Cardiac septum (tissue), 1 donor: ENCODE measurements at regions not wholly inside any gene's neighbourhood (a gene's known extent, or its start where the extent isn't known, plus 50 kb on each side); places are given as distances from the start of the nearest gene placed in this dataset.

Experiments used
- DNase-seq: peaks from one replicate; pipeline ENCODE4 v3.0.0-alpha.2; 2020; ENCODE audit warnings: low spot score
- intact Hi-C: fragments of 100-400 bp; cut with DNase I; formaldehyde crosslinking; loops from one replicate; pipeline ENCODE4 v1.14.0; 2022
- donor health status: DM: no; HTN: no; CAD: no.

- intact Hi-C loops = no loop called here
- DNase-seq = no peak
Measured at GRCh38 chr1:5391725-5392124, 600.5 kb downstream of the NPHP4 start.

DNA sequence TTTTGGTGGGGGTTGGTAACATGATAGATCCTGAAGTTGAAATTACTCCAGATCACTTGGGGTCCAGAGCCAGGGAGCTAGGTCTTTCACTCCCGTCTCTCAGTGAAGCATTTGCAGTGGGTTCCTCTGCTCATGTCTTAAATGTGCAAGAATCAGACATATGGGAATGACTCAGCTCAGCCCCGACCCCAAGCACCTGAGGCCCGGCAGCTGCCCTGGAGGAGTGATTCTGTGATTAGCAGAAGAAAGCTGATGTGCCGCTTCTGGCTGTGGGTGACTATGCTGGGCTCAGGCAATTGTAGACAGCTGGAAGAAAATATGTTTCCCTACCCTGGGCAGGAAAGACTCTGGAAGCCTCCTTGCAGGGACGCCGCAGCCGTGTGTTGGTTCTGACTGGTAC is 601.7 kb downstream of the NPHP4 start:
- intact Hi-C loops = no loop called here
- DNase-seq = no peak

DNA sequence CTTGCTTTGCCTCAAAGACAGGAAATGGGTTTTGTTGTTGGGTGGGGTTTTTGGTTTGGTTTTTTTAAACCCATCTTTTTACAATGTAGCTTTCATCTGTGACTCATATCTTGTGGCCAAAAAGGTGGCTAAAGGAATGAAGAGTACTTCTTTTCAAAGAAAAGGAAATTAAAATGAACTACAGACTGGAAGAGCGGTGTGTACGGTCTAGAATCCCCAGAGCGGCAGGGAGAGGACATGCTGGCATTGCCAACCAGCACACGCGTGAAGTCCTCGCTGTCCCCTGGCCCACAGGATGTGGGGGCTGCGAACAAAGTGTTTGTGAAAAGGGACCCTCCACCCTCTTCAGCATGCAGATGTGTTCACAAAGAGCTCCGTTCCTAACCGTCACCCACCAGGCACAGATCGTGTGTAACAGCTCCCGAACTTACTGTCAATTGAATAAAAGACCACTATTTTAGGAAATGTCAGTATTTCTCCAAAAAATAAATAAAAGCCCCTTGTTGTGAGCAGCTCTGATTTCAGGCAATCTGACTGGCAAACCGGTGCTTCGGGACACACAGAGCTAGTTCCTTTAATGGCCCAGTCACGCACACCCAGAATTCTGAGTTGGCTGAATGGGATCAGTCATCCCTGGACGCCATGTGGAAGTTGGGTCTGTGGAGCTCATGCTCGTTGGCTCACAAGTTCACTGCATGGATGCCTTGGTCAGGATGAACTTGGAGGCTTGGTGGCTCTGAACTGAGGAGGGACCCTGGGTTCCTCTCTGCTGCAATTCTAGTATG is 602.9 kb downstream of the NPHP4 start:
- DNase-seq = no peak
- intact Hi-C loops = no loop called here

- no peak for DNase-seq
- intact Hi-C loops = no loop called here
Measured at GRCh38 chr1:5388622-5389021, 603.6 kb downstream of the NPHP4 start.

DNA sequence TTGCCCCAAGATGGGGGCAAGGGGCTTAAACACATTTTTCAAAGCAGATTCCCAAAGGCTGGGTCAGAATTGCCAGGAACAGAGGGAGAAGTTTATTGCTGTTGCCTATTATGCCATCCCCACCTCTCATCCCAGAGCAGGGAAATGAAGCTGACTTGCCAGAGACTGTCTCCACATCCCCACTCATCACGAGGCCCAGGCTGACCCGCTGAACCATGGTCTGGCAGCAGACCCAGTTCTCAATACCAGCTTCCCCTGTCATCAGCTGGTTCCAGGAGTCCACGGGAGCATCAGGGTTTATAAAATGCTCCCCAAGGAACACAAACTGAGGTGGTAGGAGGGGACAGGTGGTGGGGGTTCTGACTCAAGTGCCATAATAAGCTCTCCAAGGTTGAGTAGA is 605.9 kb downstream of the NPHP4 start:
- peak; percentile 24 for DNase-seq
- intact Hi-C loops = no loop called here

- intact Hi-C loops = no loop called here
- no peak for DNase-seq
Measured at GRCh38 chr1:5385956-5386355, 606.3 kb downstream of the NPHP4 start.

DNA sequence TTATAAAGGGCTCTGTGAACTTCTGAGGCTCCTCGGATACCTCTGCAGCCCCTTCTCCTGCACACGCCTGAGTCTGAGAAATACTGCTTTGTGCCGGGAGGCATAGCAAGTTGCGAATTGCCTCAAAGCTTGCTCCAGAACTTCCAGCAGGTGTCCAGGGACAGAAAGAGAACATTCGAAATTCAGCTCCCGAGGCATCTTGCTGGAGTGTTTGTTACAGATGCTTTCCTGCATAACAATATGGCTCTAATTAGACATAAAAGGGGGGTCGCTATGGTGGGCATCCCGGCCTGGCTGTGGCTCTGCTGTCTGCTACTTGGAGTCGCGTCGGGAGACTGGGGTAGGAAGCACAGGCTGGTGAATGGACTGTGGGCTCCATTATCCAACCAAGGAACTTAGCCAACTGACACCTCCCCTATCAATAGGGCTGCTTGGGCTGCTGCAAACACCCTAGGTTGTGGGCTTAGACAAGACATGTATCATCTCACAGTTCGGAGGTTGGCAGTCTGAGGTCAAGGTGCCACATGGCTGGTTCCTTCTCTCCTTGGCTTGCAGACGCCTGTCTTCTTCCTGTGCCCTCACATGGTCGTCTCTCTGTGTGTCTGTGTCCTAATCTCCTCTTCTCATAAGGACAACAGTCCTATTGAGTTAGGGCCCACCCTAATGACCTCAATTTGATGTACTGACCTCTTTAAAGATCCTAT is 607.0 kb downstream of the NPHP4 start:
- peak; percentile 43 for DNase-seq
- intact Hi-C loops = no loop called here

DNA sequence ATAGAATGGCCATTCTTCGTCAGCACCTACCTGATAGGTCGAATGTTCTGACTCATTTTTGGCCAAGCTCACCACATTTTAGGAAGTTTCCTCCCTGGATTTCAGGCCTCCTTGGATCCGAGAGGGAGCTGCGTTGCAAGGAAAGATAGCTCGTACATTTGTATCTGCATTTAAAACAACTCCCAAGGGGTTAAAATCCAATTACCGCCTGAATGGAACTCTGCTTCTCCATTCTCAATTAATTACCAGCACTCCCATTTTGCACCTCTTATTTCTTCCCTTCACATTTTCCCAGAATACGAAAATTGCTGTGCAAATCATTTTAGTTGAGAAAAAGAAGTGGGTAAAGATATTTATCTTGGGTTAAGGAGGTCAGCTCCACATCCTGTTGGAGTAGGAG is 610.7 kb downstream of the NPHP4 start:
- intact Hi-C loops = no loop called here
- no peak for DNase-seq

DNA sequence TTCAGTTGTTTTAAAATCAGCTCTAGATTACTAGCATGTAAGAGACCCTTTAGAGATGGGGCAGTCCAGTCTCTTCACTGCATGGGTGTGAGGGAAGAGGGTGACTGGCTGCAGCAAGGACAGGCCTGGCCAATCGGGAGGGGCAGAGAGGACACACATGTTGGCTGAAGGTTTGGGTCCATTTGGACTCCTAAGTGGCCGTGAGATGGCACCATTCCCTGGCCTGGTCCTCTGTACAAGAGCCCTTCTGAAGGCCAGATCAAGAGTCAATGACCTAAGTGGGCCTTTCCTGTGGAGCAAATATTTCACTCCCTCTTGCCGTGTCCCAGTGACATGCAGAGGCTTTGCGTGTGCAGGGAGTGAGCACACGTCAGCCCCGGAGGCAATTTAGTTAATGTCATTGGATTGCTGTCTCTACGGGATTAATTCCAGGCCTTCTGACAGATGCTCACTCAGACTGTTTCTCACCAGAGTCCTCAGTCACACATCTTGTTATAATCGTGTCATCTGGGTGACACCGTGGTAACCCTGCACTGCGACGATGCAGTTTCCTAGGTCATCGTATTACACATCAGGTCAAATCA is 613.0 kb downstream of the NPHP4 start:
- no peak for DNase-seq
- intact Hi-C loops = no loop called here

DNA sequence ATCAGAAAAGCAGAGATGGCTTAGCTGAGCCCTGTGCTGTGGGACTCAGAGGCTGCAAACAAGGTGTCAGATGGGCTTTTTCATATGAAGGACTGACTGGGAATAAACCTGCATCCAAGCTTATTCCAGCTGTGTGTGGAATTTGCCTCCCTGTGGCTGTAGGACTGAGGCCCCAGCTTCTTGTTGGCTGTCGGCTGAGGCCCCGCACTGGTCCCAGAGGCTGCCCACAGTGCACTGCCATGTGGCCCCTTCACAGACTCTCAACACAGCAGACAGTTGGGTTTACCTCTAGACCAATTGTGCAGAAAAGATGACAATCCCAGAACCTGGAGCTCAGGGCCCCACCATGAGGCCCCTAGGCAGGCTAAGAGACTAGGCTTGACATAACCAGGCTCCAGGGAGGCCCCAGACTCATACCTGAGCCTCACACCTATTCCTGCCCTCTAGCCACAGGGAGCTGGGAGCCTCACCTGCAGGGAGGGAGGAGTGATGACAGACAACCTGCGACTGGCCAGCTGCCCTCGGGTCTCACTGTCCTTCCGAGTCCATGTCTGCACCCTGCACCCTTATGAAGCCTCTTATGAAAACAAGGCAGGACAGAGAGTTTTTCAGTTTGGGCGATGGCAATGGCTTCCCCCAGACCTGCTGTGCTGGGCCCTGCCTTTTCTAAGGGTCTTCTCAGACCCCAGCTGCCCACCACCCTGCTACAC is 615.5 kb downstream of the NPHP4 start:
- intact Hi-C loops = no loop called here
- DNase-seq = no peak

DNA sequence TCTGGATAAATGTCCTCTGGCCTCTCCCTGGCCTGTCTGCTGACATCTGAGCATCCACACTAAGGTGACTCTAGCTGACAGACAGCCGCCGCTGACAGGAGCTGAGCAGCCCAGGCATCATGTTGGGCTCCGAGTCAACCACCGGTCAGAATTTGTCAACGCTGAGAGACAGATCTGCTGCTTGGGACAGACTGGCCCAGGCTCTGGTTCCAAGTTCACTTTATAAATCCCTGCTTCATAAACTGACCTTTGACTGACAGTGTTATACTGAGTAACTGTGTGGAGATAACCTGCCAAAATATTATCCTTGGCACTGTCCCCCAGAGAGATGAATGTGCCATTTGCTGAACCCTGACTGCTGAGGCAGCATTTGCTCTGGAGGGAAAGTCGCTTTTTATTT is 616.7 kb downstream of the NPHP4 start:
- no peak for DNase-seq
- intact Hi-C loops = no loop called here

DNA sequence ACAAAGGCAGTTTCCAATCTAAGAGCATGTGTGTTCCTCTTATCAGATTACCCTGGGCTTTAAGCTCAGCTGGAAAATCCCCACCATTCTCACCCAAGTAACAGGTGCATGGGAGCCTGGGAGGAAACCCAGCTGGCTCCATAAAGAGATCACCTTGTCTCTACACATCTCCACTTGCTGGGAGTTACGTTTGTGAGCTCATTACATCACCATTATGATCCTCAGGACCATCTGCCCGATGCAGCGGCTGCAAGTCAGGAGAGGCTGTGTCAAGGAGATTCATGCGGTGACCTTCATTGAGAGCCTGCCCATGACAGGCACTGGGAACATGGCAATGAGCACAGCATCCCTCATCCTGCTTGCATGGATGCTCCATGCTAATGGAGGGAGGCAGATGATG is 618.0 kb downstream of the NPHP4 start:
- no peak for DNase-seq
- intact Hi-C loops = no loop called here

GRCh38 chr1:5373281-5373680 is 618.9 kb downstream of the NPHP4 start:
- DNase-seq = no peak
- intact Hi-C loops = no loop called here

GRCh38 chr1:5371270-5371669 is 621.0 kb downstream of the NPHP4 start:
- intact Hi-C loops = no loop called here
- no peak for DNase-seq

GRCh38 chr1:5370311-5370710 is 621.9 kb downstream of the NPHP4 start:
- no peak for DNase-seq
- intact Hi-C loops = no loop called here

DNA sequence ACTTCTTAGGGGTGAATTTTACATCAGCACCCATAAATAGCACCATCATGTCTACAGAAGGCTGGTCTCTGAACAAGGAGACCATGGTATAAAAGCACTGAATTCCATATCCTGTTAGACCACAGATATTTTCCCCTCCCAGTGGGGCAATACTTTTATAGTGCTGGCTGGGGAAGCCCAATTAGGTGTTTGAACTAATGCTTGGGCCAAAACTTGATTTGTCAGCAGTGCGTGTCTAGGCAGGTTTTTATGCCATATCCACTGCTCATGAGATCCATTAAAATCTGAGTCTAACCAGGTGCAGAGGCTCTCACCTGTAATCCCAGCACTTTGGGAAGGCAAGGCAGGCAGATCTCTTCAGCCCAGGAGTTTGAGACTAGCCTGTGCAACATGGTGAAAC is 623.0 kb downstream of the NPHP4 start:
- intact Hi-C loops = no loop called here

DNA sequence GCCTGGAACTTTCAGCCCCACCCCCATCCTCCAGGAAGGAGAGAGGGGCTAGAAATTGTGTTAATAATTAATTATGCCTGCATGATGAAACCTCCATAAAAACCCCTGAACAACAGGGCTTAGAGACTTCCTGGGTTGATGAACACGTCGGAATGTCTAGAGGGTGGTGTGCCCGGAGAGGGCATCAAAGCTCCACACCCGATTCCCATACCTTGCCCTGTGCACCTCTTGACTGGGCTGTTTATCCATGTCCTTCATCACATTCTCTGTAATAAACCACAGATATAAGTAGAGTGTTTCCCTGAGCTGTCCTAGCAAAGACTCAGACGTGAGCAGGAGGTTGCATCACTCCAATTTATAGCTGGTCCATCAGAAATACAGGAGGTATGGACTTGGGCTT is 624.0 kb downstream of the NPHP4 start:
- no peak for DNase-seq
- intact Hi-C loops = no loop called here

More for the DNA sequence above, 623.0 kb downstream of the NPHP4 start:
- DNase-seq = no peak

DNA sequence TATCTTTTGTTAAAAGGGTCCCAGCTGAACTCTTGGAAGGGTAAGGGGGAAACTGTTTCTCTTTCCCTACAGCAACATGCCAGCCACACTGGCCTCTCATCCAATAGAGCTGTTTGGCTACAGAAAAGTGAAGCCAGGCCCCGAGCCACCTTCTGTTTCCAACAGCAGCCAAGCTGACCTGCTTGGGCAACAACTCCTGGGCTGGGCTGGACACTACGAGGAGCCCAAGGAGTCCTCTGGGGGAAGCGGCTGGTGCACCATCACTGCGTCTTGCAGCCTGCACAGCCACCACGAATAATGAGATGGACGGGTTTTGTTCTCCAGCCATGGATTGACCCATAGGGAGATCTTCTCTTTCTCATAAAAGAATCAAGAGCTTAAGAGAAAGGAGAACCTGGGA is 624.9 kb downstream of the NPHP4 start:
- intact Hi-C loops = no loop called here
- no peak for DNase-seq

GRCh38 chr1:5365751-5366150 is 626.5 kb downstream of the NPHP4 start:
- intact Hi-C loops = no loop called here

DNA sequence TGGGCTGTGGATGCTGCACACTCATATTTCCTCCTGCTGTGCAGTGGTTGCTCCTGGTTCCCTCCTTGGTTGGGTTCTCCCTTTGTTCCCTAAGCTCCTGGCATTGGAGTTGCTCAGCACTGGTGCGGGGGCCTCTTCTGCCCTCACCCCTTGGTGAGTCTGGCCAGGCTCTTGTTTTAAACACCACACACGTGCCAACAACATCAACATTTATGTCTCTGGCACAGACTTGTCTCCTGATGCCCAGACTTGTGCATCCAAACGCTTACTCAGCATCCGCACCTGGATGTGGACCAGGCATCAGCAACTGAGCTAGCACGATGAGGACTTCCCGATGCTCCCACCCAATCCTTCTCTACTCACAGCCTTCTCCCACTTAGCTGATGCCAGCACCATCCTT is 627.6 kb downstream of the NPHP4 start:
- intact Hi-C loops = no loop called here
- peak; percentile 14 for DNase-seq

More at GRCh38 chr1:5365751-5366150, 626.5 kb downstream of the NPHP4 start:
- DNase-seq = no peak
